Activated CD4-positive, alpha-beta T cell treated with anti-CD3 and anti-CD28 coated beads, Interleukin-2, amount 10 ng/mL, durations not matched to agents 7 days and 5 days (primary cell): ENCODE measurements at regions not wholly inside any gene's neighbourhood (a gene's known extent, or its start where the extent isn't known, plus 50 kb on each side); places are given as distances from the start of the nearest gene placed in this dataset.
"Not testable (repeated sequence)": the region's sequence is repeated elsewhere in the genome, so short reads cannot be mapped to it uniquely, and the experiment has no call there.

Experiments
- CTCF ChIA-PET: fragments of 350-600 bp; sonication (Branson Sonifier 250); formaldehyde crosslinking; loops from one replicate; lab custom pipeline; 2021; ENCODE audit warnings: antibody characterized with exemption; lab: Charles Lee
- POLR2A ChIA-PET: fragments of 350-600 bp; sonication (Branson Sonifier 250); formaldehyde crosslinking; loops from one replicate; lab custom pipeline; 2021; ENCODE audit warnings: antibody characterized with exemption; lab: Charles Lee
- DNase-seq: peaks from one replicate; pipeline ENCODE4 v3.0.0-alpha.2; 2020
- H3K27ac Mint-ChIP-seq: one replicate; pipeline ENCODE4 v1.8.0; 2021; ENCODE audit warnings: mild to moderate bottlenecking, moderate library complexity, mixed read lengths
- H3K27me3 Mint-ChIP-seq: one replicate; pipeline ENCODE4 v1.8.0; 2021; ENCODE audit warnings: mixed read lengths
- H3K36me3 Mint-ChIP-seq: one replicate; pipeline ENCODE4 v1.8.0; 2021; ENCODE audit warnings: low read depth, mixed read lengths
- H3K4me1 Mint-ChIP-seq: one replicate; pipeline ENCODE4 v1.8.0; 2021; ENCODE audit warnings: mixed read lengths
- H3K4me3 Mint-ChIP-seq: one replicate; pipeline ENCODE4 v1.8.0; 2021; ENCODE audit warnings: mild to moderate bottlenecking, moderate library complexity, mixed read lengths
- H3K9me3 Mint-ChIP-seq: one replicate; pipeline ENCODE4 v1.8.0; 2021; ENCODE audit warnings: mixed read lengths

DNA sequence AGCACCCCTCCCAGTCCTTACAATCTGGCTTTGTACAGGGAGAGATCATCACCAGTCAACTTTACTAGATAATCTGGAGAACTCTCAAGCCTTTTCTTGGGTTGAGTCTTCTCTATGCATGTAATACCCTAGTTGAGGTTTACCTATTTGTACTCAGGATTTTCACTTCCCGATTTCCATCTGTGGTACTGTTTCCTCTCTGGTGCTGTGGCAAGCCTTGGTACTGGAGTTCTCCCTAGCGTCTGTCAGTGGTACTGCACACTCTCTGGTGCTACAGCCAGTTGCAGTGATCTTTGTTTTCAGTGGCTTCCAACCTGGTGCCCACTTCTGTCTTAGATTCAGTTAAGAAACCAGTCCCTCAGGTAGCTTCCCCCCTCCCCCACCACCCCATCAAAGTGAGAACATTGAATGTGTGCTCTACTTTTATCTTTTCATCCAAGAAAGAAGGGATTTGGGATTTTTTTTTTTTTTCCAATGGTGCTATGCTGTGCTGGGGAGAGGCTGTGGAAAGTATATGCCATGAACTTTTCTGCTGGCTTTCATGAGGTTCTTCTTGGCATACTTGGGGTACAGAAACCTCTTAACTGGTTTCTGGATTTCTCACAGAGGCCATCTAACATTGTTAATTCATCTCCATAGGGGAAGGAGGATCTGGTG lies 69.4 kb upstream of the EVL start:
- Mint-ChIP-seq H3K4me1 (peaks cover 11% of the 10 kb centered on the region), H3K4me3 (no peak overlapping the region), H3K27ac (no peak overlapping the region), H3K27me3 (peaks cover 14% of the 10 kb centered on the region), H3K36me3 (no peaks in the 10 kb centered on the region), H3K9me3 (no peaks in the 10 kb centered on the region)
- POLR2A ChIA-PET = no interaction called here
- DNase-seq = peak; percentile 75
- CTCF ChIA-PET = interaction anchor here (0.6 kb wide), 1 partner anchor 58 kb away, joined by 3 read pairs; no protein-coding TSS in a partner anchor

GRCh38 chr14:99996951-99997571 lies 68.2 kb upstream of the EVL start:
- H3K36me3 Mint-ChIP-seq = peaks cover 1% of the 10 kb centered on the region
- peaks cover 4% of the 10 kb centered on the region for H3K9me3 Mint-ChIP-seq
- no peak overlapping the region for H3K27ac Mint-ChIP-seq
- H3K27me3 Mint-ChIP-seq = peaks cover 14% of the 10 kb centered on the region
- no peak overlapping the region for H3K4me3 Mint-ChIP-seq
- CTCF ChIA-PET = no interaction called here
- H3K4me1 Mint-ChIP-seq = peaks cover 11% of the 10 kb centered on the region
- POLR2A ChIA-PET = no interaction called here
- DNase-seq = no peak

GRCh38 chr14:100000398-100000797 lies 64.8 kb upstream of the EVL start:
- DNase-seq, H3K27me3 Mint-ChIP-seq, H3K4me3 Mint-ChIP-seq, CTCF ChIA-PET, H3K36me3 Mint-ChIP-seq, H3K4me1 Mint-ChIP-seq, POLR2A ChIA-PET, H3K27ac Mint-ChIP-seq: not testable (repeated sequence)
- H3K9me3 Mint-ChIP-seq = peaks cover 16% of the 10 kb centered on the region

- Mint-ChIP-seq H3K36me3 (peaks cover 7% of the 10 kb centered on the region), H3K9me3 (peaks cover 20% of the 10 kb centered on the region), H3K4me1 (no peaks in the 10 kb centered on the region), H3K27ac (no peak overlapping the region), H3K27me3 (no peaks in the 10 kb centered on the region), H3K4me3 (no peak overlapping the region)
- ChIA-PET POLR2A (no interaction called here), CTCF (interaction anchor here (0.6 to 0.7 kb wide), 2 partner anchors 13 to 34 kb away, joined by 3 read pairs; no protein-coding TSS in a partner anchor)
- no peak for DNase-seq
Measured at GRCh38 chr14:100004392-100004791, 60.8 kb upstream of the EVL start.

- ChIA-PET POLR2A (no interaction called here), CTCF (interaction anchor here (0.8 kb wide), 1 partner anchor 8 kb away, joined by 3 read pairs; no protein-coding TSS in a partner anchor)
Measured at GRCh38 chr14:100007254-100007653, 58.0 kb upstream of the EVL start.

GRCh38 chr14:100009802-100010201 lies 55.4 kb upstream of the EVL start:
- DNase-seq, H3K27me3 Mint-ChIP-seq, H3K4me3 Mint-ChIP-seq, POLR2A ChIA-PET, H3K36me3 Mint-ChIP-seq, H3K27ac Mint-ChIP-seq, H3K9me3 Mint-ChIP-seq, CTCF ChIA-PET: not testable (repeated sequence)
- peaks cover 13% of the 10 kb centered on the region for H3K4me1 Mint-ChIP-seq

More at GRCh38 chr14:100007254-100007653, 58.0 kb upstream of the EVL start:
- no peaks in the 10 kb centered on the region for H3K27me3 Mint-ChIP-seq
- H3K4me3 Mint-ChIP-seq = no peak overlapping the region
- DNase-seq = no peak
- no peak overlapping the region for H3K27ac Mint-ChIP-seq
- H3K36me3 Mint-ChIP-seq = peaks cover 5% of the 10 kb centered on the region
- peaks cover under 1% of the 10 kb centered on the region for H3K4me1 Mint-ChIP-seq
- H3K9me3 Mint-ChIP-seq = peaks cover 15% of the 10 kb centered on the region

GRCh38 chr14:100010679-100011078 lies 54.5 kb upstream of the EVL start:
- Mint-ChIP-seq H3K27ac (no peak overlapping the region), H3K9me3 (peaks cover 2% of the 10 kb centered on the region), H3K36me3 (peaks cover 4% of the 10 kb centered on the region), H3K4me3 (no peak overlapping the region), H3K4me1 (peaks cover 13% of the 10 kb centered on the region), H3K27me3 (no peaks in the 10 kb centered on the region)
- ChIA-PET CTCF (no interaction called here), POLR2A (no interaction called here)
- DNase-seq = no peak

GRCh38 chr14:100011628-100012325 lies 53.4 kb upstream of the EVL start:
- peaks cover 13% of the 10 kb centered on the region for H3K4me1 Mint-ChIP-seq
- ChIA-PET POLR2A (no interaction called here), CTCF (no interaction called here)
- no peaks in the 10 kb centered on the region for H3K27me3 Mint-ChIP-seq
- H3K36me3 Mint-ChIP-seq = peaks cover 4% of the 10 kb centered on the region
- no peak for DNase-seq
- H3K4me3 Mint-ChIP-seq = no peak overlapping the region
- H3K9me3 Mint-ChIP-seq = no peaks in the 10 kb centered on the region
- H3K27ac Mint-ChIP-seq = no peak overlapping the region

DNA sequence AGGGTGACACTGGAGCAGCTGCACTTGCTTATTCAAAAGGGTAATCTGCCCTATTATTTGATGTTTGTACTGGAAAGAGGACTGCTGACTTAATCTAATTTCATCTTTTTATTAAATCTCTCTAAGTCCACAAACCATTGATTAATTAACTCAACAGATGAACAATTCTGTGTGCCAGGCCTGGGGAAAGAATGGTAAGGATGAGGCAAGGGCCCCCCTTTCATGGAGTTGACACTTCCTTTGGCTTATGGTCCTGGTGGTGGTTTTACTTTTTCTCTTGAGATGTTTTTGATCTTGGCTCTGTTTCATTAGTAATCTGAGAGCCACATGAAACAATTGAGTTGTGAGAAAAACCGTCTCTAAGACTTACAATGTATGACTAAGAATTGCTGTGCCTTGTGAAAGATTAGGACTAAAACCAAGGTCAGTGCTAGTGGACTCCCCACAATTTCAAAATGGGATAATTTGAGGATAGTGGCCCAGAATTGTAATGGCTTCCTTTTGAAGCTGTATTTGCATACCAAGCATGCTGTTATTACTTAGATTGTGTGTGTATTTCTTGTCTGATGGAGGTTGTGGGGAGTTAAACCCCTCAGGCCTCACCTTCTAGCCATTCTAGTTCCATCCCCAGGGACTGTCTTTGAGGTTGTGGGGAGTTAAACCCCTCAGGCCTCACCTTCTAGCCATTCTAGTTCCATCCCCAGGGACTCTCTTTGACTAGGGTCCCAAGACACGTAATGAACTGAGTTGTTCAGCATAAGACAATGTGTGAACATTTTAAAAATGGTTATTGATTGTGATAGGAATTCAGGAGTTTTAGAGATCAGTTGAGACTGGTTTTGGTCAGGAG lies 52.5 kb upstream of the EVL start:
- no peaks in the 10 kb centered on the region for H3K9me3 Mint-ChIP-seq
- ChIA-PET CTCF (interaction anchor here (0.6 to 1.0 kb wide), 2 partner anchors 47 to 180 kb away, joined by 3 read pairs; no protein-coding TSS in a partner anchor), POLR2A (no interaction called here)
- no peak overlapping the region for H3K27ac Mint-ChIP-seq
- no peaks in the 10 kb centered on the region for H3K27me3 Mint-ChIP-seq
- no peak overlapping the region for H3K4me3 Mint-ChIP-seq
- DNase-seq = no peak
- peaks cover 13% of the 10 kb centered on the region for H3K4me1 Mint-ChIP-seq
- peaks cover 4% of the 10 kb centered on the region for H3K36me3 Mint-ChIP-seq

DNA sequence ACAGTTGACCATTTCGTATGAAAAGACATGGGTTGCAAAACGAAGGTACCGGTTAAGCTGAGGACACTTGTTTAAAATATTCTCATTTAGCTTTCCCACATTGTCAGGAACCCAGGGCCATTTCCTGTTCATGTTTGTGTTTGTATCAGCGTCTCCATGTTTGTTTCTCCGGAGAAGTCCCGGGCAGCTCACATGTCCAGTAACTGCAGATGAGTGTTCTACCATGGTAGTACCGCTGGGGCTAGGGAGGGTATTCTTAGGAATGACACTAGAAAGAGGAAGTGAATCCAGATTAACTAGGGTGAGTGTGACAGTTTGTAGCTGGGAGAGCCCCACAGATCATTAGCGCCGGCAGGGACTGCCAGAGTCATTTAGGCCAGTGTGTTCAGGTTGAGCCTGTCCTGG lies 50.0 kb upstream of the EVL start:
- no peaks in the 10 kb centered on the region for H3K9me3 Mint-ChIP-seq
- DNase-seq = no peak
- peaks cover 13% of the 10 kb centered on the region for H3K4me1 Mint-ChIP-seq
- no peak overlapping the region for H3K27ac Mint-ChIP-seq
- H3K27me3 Mint-ChIP-seq = no peaks in the 10 kb centered on the region
- ChIA-PET CTCF (no interaction called here), POLR2A (no interaction called here)
- H3K36me3 Mint-ChIP-seq = peaks cover 4% of the 10 kb centered on the region
- H3K4me3 Mint-ChIP-seq = no peak overlapping the region
